ENCODE measurements at regions not wholly inside any gene's neighbourhood (a gene's known extent, or its start where the extent isn't known, plus 50 kb on each side); places are given as distances from the start of the nearest gene placed in this dataset.

DNA sequence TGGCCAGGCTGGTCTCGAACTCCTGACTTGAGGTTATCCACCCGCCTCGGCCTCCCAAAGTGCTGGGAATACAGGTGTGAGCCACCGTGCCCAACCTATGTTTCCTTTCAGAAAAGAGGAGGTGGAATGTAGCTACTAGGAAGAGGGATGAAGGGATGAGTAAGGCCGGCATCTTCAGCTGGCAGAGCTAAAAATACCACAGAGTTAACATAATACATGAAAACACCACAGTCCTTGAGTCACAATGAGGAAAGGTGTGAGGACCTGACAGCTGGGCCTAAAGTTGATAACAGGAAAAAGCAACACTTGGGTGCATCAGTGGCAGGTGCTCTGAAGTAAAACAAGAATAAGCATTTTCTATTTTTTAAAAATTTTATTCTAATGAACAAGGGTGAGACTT, 392.2 kb downstream of the DIPK2A start:
- Histone ChIP-seq H2AFZ (ENCODE audit: low read depth, low read length) (no peak overlapping the region), H3K79me2 (replicated peaks; ENCODE audit: insufficient read depth, low read length) (no peaks in the 10 kb centered on the region), H3K9ac (ENCODE audit: low read length) (no peak overlapping the region), H3K27me3 (ENCODE audit: insufficient read depth, low read depth, low read length) (no peaks in the 10 kb centered on the region), H3K36me3 (ENCODE audit: insufficient read depth, low read length) (no peaks in the 10 kb centered on the region), H3K9me3 (ENCODE audit: low read length) (peaks cover 4% of the 10 kb centered on the region), H3F3A (ENCODE audit: insufficient read depth, low read length, poor library complexity, severe bottlenecking) (no peaks in the 10 kb centered on the region), H3K9me2 (ENCODE audit: insufficient read depth, low read length) (no peaks in the 10 kb centered on the region), H3K4me3 (ENCODE audit: low read length) (no peak overlapping the region), H3K27ac (ENCODE audit: low read length) (no peak overlapping the region), H4K20me1 (ENCODE audit: insufficient read depth) (no peaks in the 10 kb centered on the region), H3K4me2 (ENCODE audit: low read length) (no peak overlapping the region)
- no peak for TF ChIP-seq POLR2AphosphoS5 (IDR thresholded peaks at IDR 0.05)
- no peak for TF ChIP-seq TAF1 (IDR thresholded peaks at IDR 0.05; ENCODE audit: low read depth)
- TF ChIP-seq RAD21 (conservative IDR thresholded peaks at IDR 0.05), result no peak
- no peak for TF ChIP-seq EP300 (conservative IDR thresholded peaks at IDR 0.05; ENCODE audit: poor library complexity, severe bottlenecking)
- TF ChIP-seq, protein P1, sequence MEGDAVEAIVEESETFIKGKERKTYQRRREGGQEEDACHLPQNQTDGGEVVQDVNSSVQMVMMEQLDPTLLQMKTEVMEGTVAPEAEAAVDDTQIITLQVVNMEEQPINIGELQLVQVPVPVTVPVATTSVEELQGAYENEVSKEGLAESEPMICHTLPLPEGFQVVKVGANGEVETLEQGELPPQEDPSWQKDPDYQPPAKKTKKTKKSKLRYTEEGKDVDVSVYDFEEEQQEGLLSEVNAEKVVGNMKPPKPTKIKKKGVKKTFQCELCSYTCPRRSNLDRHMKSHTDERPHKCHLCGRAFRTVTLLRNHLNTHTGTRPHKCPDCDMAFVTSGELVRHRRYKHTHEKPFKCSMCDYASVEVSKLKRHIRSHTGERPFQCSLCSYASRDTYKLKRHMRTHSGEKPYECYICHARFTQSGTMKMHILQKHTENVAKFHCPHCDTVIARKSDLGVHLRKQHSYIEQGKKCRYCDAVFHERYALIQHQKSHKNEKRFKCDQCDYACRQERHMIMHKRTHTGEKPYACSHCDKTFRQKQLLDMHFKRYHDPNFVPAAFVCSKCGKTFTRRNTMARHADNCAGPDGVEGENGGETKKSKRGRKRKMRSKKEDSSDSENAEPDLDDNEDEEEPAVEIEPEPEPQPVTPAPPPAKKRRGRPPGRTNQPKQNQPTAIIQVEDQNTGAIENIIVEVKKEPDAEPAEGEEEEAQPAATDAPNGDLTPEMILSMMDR (IDR thresholded peaks at IDR 0.05; ENCODE audit: poor library complexity, severe bottlenecking), result no peak
- no peak for TF ChIP-seq MXI1 (conservative IDR thresholded peaks at IDR 0.05; ENCODE audit: poor library complexity, severe bottlenecking)
- TF ChIP-seq, protein P2, sequence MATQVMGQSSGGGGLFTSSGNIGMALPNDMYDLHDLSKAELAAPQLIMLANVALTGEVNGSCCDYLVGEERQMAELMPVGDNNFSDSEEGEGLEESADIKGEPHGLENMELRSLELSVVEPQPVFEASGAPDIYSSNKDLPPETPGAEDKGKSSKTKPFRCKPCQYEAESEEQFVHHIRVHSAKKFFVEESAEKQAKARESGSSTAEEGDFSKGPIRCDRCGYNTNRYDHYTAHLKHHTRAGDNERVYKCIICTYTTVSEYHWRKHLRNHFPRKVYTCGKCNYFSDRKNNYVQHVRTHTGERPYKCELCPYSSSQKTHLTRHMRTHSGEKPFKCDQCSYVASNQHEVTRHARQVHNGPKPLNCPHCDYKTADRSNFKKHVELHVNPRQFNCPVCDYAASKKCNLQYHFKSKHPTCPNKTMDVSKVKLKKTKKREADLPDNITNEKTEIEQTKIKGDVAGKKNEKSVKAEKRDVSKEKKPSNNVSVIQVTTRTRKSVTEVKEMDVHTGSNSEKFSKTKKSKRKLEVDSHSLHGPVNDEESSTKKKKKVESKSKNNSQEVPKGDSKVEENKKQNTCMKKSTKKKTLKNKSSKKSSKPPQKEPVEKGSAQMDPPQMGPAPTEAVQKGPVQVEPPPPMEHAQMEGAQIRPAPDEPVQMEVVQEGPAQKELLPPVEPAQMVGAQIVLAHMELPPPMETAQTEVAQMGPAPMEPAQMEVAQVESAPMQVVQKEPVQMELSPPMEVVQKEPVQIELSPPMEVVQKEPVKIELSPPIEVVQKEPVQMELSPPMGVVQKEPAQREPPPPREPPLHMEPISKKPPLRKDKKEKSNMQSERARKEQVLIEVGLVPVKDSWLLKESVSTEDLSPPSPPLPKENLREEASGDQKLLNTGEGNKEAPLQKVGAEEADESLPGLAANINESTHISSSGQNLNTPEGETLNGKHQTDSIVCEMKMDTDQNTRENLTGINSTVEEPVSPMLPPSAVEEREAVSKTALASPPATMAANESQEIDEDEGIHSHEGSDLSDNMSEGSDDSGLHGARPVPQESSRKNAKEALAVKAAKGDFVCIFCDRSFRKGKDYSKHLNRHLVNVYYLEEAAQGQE (IDR thresholded peaks at IDR 0.05; ENCODE audit: borderline replicate concordance), result no peak
- no peak for TF ChIP-seq EZH2 (IDR thresholded peaks at IDR 0.05; ENCODE audit: borderline replicate concordance, insufficient read depth, low read length, poor library complexity, severe bottlenecking)
- no peak for TF ChIP-seq SMC3 (conservative IDR thresholded peaks at IDR 0.05; ENCODE audit: poor library complexity)

DNA sequence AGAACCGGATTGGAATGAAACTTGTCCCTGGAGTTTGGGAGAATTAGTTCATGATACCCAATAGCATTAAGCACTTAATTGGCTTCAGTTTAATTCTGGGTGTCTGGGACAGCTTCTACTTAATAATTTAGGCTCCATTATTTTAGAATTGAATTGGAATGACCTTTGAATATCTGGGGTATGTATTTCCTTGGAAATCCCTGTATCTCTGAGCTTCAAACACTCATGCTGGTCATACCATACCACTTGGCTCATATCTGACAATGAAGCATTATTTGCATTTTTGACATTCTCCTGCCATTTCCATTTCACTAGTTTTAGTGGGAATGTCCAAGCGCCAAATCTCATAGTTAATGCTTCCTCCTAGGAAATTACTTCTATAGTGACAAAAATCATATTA, 393.1 kb downstream of the DIPK2A start:
- no peak overlapping the region for H2AFZ ChIP-seq (ENCODE audit: low read depth, low read length)
- no peaks in the 10 kb centered on the region for H3K79me2 ChIP-seq (replicated peaks; ENCODE audit: insufficient read depth, low read length)
- H3K9me2 ChIP-seq (ENCODE audit: insufficient read depth, low read length), result no peaks in the 10 kb centered on the region
- no peak overlapping the region for H3K9ac ChIP-seq (ENCODE audit: low read length)
- H3K36me3 ChIP-seq (ENCODE audit: insufficient read depth, low read length), result no peaks in the 10 kb centered on the region
- no peak overlapping the region for H3K27ac ChIP-seq (ENCODE audit: low read length)
- no peaks in the 10 kb centered on the region for H4K20me1 ChIP-seq (ENCODE audit: insufficient read depth)
- peaks cover 4% of the 10 kb centered on the region for H3K9me3 ChIP-seq (ENCODE audit: low read length)
- H3K4me3 ChIP-seq (ENCODE audit: low read length), result no peak overlapping the region
- no peak overlapping the region for H3K4me2 ChIP-seq (ENCODE audit: low read length)
- no peaks in the 10 kb centered on the region for H3F3A ChIP-seq (ENCODE audit: insufficient read depth, low read length, poor library complexity, severe bottlenecking)
- H3K27me3 ChIP-seq (ENCODE audit: insufficient read depth, low read depth, low read length), result no peaks in the 10 kb centered on the region
- TF ChIP-seq TAF1 (IDR thresholded peaks at IDR 0.05; ENCODE audit: low read depth), result no peak
- TF ChIP-seq, protein P2 (IDR thresholded peaks at IDR 0.05; ENCODE audit: borderline replicate concordance), result no peak
- TF ChIP-seq EZH2 (IDR thresholded peaks at IDR 0.05; ENCODE audit: borderline replicate concordance, insufficient read depth, low read length, poor library complexity, severe bottlenecking), result no peak
- TF ChIP-seq EP300 (conservative IDR thresholded peaks at IDR 0.05; ENCODE audit: poor library complexity, severe bottlenecking), result no peak
- TF ChIP-seq MXI1 (conservative IDR thresholded peaks at IDR 0.05; ENCODE audit: poor library complexity, severe bottlenecking), result no peak
- TF ChIP-seq POLR2AphosphoS5 (IDR thresholded peaks at IDR 0.05), result no peak
- TF ChIP-seq, protein P1 (IDR thresholded peaks at IDR 0.05; ENCODE audit: poor library complexity, severe bottlenecking), result no peak
- no peak for TF ChIP-seq SMC3 (conservative IDR thresholded peaks at IDR 0.05; ENCODE audit: poor library complexity)
- TF ChIP-seq RAD21 (conservative IDR thresholded peaks at IDR 0.05), result no peak
